Upper lobe of right lung (tissue), 1 donor: ENCODE measurements at regions not wholly inside any gene's neighbourhood (a gene's known extent, or its start where the extent isn't known, plus 50 kb on each side); places are given as distances from the start of the nearest gene placed in this dataset.
"Not testable (repeated sequence)": the region's sequence is repeated elsewhere in the genome, so short reads cannot be mapped to it uniquely, and the experiment has no call there.

ENCODE experiments used
- ATAC-seq: fragments of 200-7000 bp; cut with Tn5 transposase; one replicate; pipeline ENCODE4 v1.9.1; 2020; ENCODE audit warnings: mild to moderate bottlenecking, moderate library complexity
- DNase-seq: peaks from one replicate; pipeline ENCODE4 v3.0.0-alpha.2; 2020
- H3K27ac ChIP-seq: fragments of 200-600 bp; one replicate; pipeline ENCODE4 v1.8.0; 2022
- H3K27me3 ChIP-seq: fragments of 200-600 bp; one replicate; pipeline ENCODE4 v1.8.0; 2022; ENCODE audit warnings: mild to moderate bottlenecking
- H3K36me3 ChIP-seq: fragments of 200-600 bp; one replicate; pipeline ENCODE4 v1.8.0; 2022
- H3K4me1 ChIP-seq: fragments of 200-600 bp; one replicate; pipeline ENCODE4 v1.8.0; 2022
- H3K4me3 ChIP-seq: fragments of 200-600 bp; one replicate; pipeline ENCODE4 v1.8.0; 2022; ENCODE audit warnings: mild to moderate bottlenecking
- H3K9me3 ChIP-seq: fragments of 200-600 bp; one replicate; pipeline ENCODE4 v1.8.0; 2022
- CTCF ChIP-seq: fragments of 200-600 bp; IDR thresholded peaks from one replicate; pipeline ENCODE4 v1.8.0; 2022; ENCODE audit warnings: antibody characterized with exemption
- intact Hi-C: fragments of 100-400 bp; cut with DNase I; formaldehyde crosslinking; loops from one replicate; pipeline ENCODE4 v1.11.0; 2022
- donor health status: DM: no; HTN: yes; CAD: no; lungs with severe emphysema.

GRCh38 chr6:47180633-47181032, 129.1 kb downstream of the TNFRSF21 start:
- no peaks in the 10 kb centered on the region for H3K4me1 ChIP-seq
- no peak for DNase-seq
- no peak for ATAC-seq
- H3K27ac ChIP-seq: no peak overlapping the region
- intact Hi-C loops: no loop called here
- H3K4me3 ChIP-seq: no peak overlapping the region
- H3K27me3 ChIP-seq: no peaks in the 10 kb centered on the region
- no peak for TF ChIP-seq CTCF
- H3K36me3 ChIP-seq: no peaks in the 10 kb centered on the region
- no peaks in the 10 kb centered on the region for H3K9me3 ChIP-seq

- ATAC-seq (no peak), DNase-seq (no peak)
- H3K9me3 ChIP-seq: no peaks in the 10 kb centered on the region
- H3K4me1 ChIP-seq: no peaks in the 10 kb centered on the region
- no peaks in the 10 kb centered on the region for H3K27me3 ChIP-seq
- intact Hi-C loops: no loop called here
- TF ChIP-seq CTCF: no peak
- no peak overlapping the region for H3K4me3 ChIP-seq
- H3K36me3 ChIP-seq: no peaks in the 10 kb centered on the region
- H3K27ac ChIP-seq: no peak overlapping the region
Observed at GRCh38 chr6:47179286-47179685, 130.4 kb downstream of the TNFRSF21 start.

GRCh38 chr6:47175656-47176055, 133.5 kb upstream of the ADGRF1 start:
- H3K9me3 ChIP-seq: no peaks in the 10 kb centered on the region
- DNase-seq (no peak), ATAC-seq (no peak)
- no peak overlapping the region for H3K4me3 ChIP-seq
- H3K27ac ChIP-seq: no peak overlapping the region
- intact Hi-C loops: no loop called here
- TF ChIP-seq CTCF: no peak
- no peaks in the 10 kb centered on the region for H3K4me1 ChIP-seq
- H3K36me3 ChIP-seq: no peaks in the 10 kb centered on the region
- no peaks in the 10 kb centered on the region for H3K27me3 ChIP-seq

DNA sequence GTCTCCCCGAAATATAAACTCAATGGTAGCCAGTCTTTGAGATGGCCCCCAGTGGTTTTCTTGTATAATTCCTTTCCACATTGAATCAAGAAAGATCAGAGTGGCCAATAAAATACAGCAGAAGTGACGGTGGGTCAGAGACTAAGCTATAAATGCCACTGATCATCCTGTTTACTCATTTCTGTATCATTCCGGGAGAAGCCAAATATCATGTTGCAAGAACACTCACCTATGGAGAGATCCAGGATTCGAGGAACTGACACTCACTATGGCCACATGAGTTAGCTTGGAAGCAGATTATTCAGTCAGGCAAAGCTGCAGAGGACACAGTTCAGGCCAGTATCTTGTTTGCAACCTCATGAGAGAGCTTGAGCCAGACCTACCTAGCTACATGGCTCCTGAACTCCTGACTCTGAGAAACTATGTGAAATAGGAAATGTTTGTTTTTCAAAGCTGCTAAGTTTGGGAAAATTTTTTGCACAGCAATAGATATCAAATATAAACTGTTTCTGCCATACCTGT, 132.4 kb upstream of the ADGRF1 start:
- intact Hi-C loops: no loop called here
- Histone ChIP-seq H3K27me3 (no peaks in the 10 kb centered on the region), H3K9me3 (no peaks in the 10 kb centered on the region), H3K4me3 (no peak overlapping the region), H3K36me3 (no peaks in the 10 kb centered on the region), H3K27ac (no peak overlapping the region), H3K4me1 (no peaks in the 10 kb centered on the region)
- ATAC-seq (no peak), DNase-seq (no peak)
- TF ChIP-seq CTCF: no peak

DNA sequence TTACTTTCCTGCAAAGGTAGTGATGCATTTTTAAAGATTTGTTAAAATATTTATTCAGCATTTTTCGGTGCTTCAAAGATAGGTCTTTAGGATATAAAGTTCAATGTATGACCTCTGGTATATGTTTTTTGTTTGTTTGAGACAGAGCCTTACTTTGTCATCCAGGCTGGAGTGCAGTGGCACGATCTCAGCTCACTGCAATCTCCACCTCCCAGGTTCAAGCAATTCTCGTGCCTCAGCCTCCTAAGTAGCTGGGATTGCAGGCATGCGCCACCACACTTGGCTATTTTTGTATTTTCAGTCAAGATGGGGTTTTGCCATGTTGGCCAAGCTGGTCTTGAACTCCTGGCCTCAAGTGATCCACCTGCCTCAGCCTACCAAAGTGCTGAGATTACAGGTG, 131.9 kb upstream of the ADGRF1 start:
- H3K36me3 ChIP-seq, H3K4me3 ChIP-seq, H3K27ac ChIP-seq, H3K4me1 ChIP-seq, H3K27me3 ChIP-seq, DNase-seq, intact Hi-C loops, ATAC-seq, H3K9me3 ChIP-seq: not testable (repeated sequence)

DNA sequence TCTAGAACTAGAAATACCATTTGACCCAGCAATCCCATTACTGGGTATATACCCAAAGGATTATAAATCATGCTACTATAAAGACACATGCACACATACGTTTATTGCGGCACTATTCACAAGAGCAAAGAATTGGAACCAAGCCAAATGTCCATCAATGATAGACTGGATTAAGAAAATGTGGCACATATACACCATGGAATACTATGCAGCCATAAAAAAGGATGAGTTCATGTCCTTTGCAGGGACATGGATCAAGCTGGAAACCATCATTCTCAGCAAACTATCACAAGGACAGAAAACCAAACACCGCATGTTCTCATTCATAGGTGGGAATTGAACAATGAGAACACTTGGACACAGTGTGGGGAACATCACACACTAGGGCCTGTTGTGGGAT, 131.0 kb upstream of the ADGRF1 start:
- H3K36me3 ChIP-seq, DNase-seq, ATAC-seq, H3K4me3 ChIP-seq, H3K27ac ChIP-seq, intact Hi-C loops, H3K4me1 ChIP-seq, H3K9me3 ChIP-seq, H3K27me3 ChIP-seq: not testable (repeated sequence)

- DNase-seq: no peak
- H3K27me3 ChIP-seq: no peaks in the 10 kb centered on the region
- H3K36me3 ChIP-seq: no peaks in the 10 kb centered on the region
- intact Hi-C loops: no loop called here
- H3K4me1 ChIP-seq: no peaks in the 10 kb centered on the region
- ATAC-seq: no peak
- TF ChIP-seq CTCF: no peak
- H3K9me3 ChIP-seq: no peaks in the 10 kb centered on the region
- no peak overlapping the region for H3K27ac ChIP-seq
- H3K4me3 ChIP-seq: no peak overlapping the region
Observed at GRCh38 chr6:47170617-47170947, 128.4 kb upstream of the ADGRF1 start.
